G401 (cell line): ENCODE measurements at regions not wholly inside any gene's neighbourhood (a gene's known extent, or its start where the extent isn't known, plus 50 kb on each side); places are given as distances from the start of the nearest gene placed in this dataset.
"Not testable (repeated sequence)": the region's sequence is repeated elsewhere in the genome, so short reads cannot be mapped to it uniquely, and the experiment has no call there.

Experiments used
- DNase-seq: peaks from one replicate; pipeline ENCODE4 v3.0.0-alpha.2; 2015; ENCODE audit warnings: low spot score
- in situ Hi-C: cut with HindIII; loops from 2 replicates; pipeline ENCODE4 v1.10.0; 2016; ENCODE audit warnings: low sequenced_read_pairs, mixed read lengths

GRCh38 chrX:143231492-143231891 is 205.8 kb downstream of the SPANXN4 start:
- no peak for DNase-seq
- in situ Hi-C loops, result no loop called here

GRCh38 chrX:143228600-143228999 is 202.9 kb downstream of the SPANXN4 start:
- DNase-seq, in situ Hi-C loops: not testable (repeated sequence)

GRCh38 chrX:143206966-143207365 is 181.2 kb downstream of the SPANXN4 start:
- DNase-seq, result no peak
- in situ Hi-C loops, result no loop called here

GRCh38 chrX:143171703-143172102 is 146.0 kb downstream of the SPANXN4 start:
- DNase-seq, result no peak

GRCh38 chrX:143165778-143166177 is 140.1 kb downstream of the SPANXN4 start:
- no peak for DNase-seq
- in situ Hi-C loops, result no loop called here

More at GRCh38 chrX:143171703-143172102, 146.0 kb downstream of the SPANXN4 start:
- in situ Hi-C loops, result no loop called here

GRCh38 chrX:143139681-143140080 is 114.0 kb downstream of the SPANXN4 start:
- DNase-seq, result no peak
- in situ Hi-C loops, result no loop called here

GRCh38 chrX:143121477-143121876 is 95.7 kb downstream of the SPANXN4 start:
- DNase-seq, result no peak
- in situ Hi-C loops, result no loop called here

- in situ Hi-C loops, result no loop called here
These were observed 89.7 kb downstream of the SPANXN4 start for GRCh38 chrX:143115466-143115865.

GRCh38 chrX:143095816-143096215 is 70.1 kb downstream of the SPANXN4 start:
- DNase-seq, result no peak
- in situ Hi-C loops, result no loop called here

More at GRCh38 chrX:143115466-143115865, 89.7 kb downstream of the SPANXN4 start:
- no peak for DNase-seq

GRCh38 chrX:143095321-143095720 is 69.6 kb downstream of the SPANXN4 start:
- in situ Hi-C loops, result no loop called here
- no peak for DNase-seq

- DNase-seq, result no peak
- in situ Hi-C loops, result no loop called here
These were observed 68.8 kb downstream of the SPANXN4 start for GRCh38 chrX:143094417-143095023.
